LNCaP clone FGC (cell line): ENCODE measurements at regions not wholly inside any gene's neighbourhood (a gene's known extent, or its start where the extent isn't known, plus 50 kb on each side); places are given as distances from the start of the nearest gene placed in this dataset.

Experiments used
- DNase-seq: peaks from one replicate; pipeline ENCODE4 v3.0.0-alpha.2; 2011; ENCODE audit warnings: low read depth
- H3K4me3 ChIP-seq: 2 replicates; pipeline ENCODE4 v1.5.1; 2011; ENCODE audit warnings: mild to moderate bottlenecking, low read depth, low read length, control low read depth
- TF ChIP-seq, protein P1 (sequence below): IDR thresholded peaks from 2 replicates; pipeline ENCODE4 v1.5.1; 2012; ENCODE audit warnings: mild to moderate bottlenecking; ENCODE audit not compliant: control insufficient read depth, insufficient read depth; ENCODE audit errors: extremely low read depth

DNA sequence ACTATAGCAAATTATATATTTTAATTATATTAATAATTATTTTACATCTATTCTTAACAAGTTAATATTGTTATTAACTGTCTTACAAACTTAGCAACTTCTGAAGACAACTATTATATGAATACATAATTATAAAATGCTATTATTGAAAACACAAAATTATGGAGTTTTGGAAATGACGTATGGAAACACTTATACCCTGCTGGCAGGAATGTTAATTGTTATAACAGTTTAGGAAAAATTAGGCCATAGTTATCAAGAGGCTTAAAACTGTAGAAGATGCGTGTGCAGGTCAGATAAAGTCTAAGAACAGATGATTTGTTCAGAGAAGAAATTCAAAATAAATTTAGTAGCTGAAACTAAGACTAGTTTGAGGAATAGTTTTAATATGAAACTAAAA is 211.7 kb downstream of the FAT4 start:
- TF ChIP-seq, protein P1, sequence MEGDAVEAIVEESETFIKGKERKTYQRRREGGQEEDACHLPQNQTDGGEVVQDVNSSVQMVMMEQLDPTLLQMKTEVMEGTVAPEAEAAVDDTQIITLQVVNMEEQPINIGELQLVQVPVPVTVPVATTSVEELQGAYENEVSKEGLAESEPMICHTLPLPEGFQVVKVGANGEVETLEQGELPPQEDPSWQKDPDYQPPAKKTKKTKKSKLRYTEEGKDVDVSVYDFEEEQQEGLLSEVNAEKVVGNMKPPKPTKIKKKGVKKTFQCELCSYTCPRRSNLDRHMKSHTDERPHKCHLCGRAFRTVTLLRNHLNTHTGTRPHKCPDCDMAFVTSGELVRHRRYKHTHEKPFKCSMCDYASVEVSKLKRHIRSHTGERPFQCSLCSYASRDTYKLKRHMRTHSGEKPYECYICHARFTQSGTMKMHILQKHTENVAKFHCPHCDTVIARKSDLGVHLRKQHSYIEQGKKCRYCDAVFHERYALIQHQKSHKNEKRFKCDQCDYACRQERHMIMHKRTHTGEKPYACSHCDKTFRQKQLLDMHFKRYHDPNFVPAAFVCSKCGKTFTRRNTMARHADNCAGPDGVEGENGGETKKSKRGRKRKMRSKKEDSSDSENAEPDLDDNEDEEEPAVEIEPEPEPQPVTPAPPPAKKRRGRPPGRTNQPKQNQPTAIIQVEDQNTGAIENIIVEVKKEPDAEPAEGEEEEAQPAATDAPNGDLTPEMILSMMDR = no peak
- H3K4me3 ChIP-seq = no peak overlapping the region
- no peak for DNase-seq

DNA sequence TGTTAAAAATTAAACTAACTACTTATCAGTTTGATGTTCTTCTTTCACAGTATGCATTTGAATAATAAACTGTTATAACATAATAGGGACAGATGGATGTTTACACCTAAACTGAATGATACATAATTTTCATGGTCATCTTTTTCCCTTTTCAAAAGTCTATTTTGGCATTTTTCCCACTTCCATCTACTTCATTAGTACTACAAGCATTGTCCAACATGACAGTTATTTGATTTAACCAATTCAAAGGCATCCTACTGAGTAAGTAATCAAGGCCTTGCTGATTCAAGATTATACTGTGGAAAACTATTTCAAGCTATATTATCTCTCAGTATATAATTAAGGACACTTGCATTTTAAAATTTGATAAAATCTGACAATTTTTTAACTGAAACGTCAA is 212.9 kb downstream of the FAT4 start:
- TF ChIP-seq, protein P1 = no peak
- no peak for DNase-seq
- no peak overlapping the region for H3K4me3 ChIP-seq

DNA sequence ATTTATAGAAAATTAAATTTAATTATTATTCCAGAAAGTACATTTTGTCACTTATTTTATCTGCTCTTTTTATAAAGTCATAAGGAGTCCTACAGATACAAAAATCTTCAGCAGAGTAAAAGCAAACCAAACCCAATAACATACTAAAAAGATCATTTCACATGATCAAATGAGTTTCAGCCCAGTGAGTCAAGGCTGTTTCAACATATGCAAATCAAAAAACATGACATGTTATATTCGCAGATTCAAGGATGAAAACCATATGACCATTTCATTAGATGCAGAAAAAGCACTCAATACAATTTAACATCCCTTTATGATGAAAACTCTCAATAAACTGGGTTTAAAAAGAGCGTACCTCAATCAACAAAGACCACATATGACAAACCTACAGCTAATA is 214.3 kb downstream of the FAT4 start:
- no peak overlapping the region for H3K4me3 ChIP-seq
- TF ChIP-seq, protein P1 = no peak
- DNase-seq = no peak

DNA sequence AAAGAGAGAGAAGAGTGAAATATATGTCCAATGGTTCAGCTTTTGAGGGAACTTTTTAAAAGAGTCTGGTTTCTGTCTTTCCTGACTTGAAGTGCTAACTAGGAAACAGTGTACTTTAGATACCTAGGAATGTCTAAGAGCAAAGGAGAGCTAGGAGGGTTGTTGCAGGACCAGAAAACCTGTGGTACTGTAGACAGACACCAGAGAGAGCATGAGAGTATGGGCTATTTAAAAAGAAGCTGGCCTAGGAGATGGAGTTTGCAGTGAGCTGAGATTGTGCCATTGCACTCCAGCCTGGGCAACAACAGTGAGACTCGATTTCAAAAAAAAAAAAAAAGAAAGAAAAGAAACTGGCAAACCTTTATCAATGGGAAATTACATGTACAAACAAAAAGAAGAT is 223.9 kb downstream of the FAT4 start:
- DNase-seq = no peak
- TF ChIP-seq, protein P1 = no peak

DNA sequence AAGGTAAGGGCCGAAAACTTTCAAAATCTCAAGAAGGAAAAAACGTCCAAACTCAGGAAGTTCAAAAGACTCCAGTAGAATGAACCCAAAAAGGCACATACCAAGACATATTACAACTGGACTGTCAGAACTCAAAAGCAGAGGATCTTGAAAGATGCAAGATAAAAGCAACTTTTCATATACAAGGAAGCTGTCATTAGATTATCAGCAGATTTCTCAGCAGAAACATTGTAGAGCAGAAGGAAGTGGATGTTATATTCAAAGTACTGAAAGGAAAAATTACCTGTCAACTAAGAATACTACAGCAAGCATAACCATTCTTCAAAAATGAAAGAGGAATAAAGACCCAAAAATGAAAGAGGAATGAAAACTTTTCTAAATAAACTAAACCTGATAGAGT is 224.9 kb downstream of the FAT4 start:
- DNase-seq = no peak
- H3K4me3 ChIP-seq = no peak overlapping the region
- TF ChIP-seq, protein P1 = no peak

More for the DNA sequence above, 223.9 kb downstream of the FAT4 start:
- H3K4me3 ChIP-seq = no peak overlapping the region

DNA sequence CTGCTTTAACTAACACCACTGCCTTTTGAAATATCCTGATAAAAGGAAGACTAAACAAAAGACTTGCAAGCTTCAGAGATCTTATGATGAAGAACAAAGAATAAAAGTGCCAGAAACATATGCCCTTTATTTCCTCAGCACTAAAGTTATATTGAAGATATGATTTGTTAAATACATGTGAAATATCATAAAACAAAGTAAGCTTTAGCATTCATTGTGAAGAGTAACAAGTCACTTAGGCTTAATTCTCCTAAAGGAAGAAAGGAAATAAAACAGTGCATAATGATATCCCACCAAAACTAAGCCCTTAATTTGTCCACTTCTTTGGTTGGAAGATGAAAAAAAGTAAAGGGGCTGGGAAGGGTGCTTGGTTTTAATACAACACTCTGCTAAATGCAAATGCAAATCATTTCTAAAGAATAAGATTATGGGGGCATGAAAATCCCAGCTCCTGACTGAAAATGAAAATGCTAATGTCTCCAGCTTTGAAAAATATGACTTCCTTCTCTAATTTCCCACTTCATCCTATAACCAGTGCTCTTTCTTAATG is 227.2 kb downstream of the FAT4 start:
- DNase-seq = no peak
- H3K4me3 ChIP-seq = no peak overlapping the region
- TF ChIP-seq, protein P1 = no peak

DNA sequence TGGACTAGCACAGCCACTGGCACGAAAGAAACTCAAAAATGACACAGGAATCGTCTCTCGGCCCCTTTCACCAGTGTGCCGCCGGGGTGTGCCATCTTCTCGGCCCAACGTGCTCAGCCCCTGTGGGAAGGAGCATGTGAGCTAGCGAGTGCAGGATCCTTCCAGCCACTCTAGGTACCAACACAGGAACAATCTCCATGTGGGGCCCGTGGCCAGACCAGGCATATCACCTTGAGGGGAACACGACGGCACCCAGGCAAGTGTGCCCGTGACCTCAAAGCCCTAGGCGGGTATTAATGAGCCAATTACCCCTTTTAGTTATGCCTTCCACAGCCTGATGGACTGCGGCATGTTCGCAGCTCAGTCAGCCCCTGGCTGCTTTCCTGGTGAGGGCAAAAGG is 231.5 kb downstream of the FAT4 start:
- TF ChIP-seq, protein P1 = no peak
- no peak for DNase-seq
- no peak overlapping the region for H3K4me3 ChIP-seq
